Body of pancreas (tissue), 4 donors: ENCODE measurements at regions not wholly inside any gene's neighbourhood (a gene's known extent, or its start where the extent isn't known, plus 50 kb on each side); places are given as distances from the start of the nearest gene placed in this dataset.

Experiments
- POLR2A ChIP-seq, 3 donors: fragments of 450-650 bp; IDR thresholded peaks; one replicate each; pipeline ENCODE4 v1.6.1; 2016; ENCODE audit warnings: antibody characterized with exemption in 3 of 3, mild to moderate bottlenecking in 2 of 3
- TF ChIP-seq, protein P1 (sequence below), 7 experiments: fragments of 450-650 bp in 4 of 7; fragments of 200-600 bp in 3 of 7; sonication (generic) in 3 of 7; IDR thresholded peaks; one replicate each; pipeline ENCODE4 v1.5.1; 2016 to 2019; ENCODE audit warnings: antibody characterized with exemption in 7 of 7

DNA sequence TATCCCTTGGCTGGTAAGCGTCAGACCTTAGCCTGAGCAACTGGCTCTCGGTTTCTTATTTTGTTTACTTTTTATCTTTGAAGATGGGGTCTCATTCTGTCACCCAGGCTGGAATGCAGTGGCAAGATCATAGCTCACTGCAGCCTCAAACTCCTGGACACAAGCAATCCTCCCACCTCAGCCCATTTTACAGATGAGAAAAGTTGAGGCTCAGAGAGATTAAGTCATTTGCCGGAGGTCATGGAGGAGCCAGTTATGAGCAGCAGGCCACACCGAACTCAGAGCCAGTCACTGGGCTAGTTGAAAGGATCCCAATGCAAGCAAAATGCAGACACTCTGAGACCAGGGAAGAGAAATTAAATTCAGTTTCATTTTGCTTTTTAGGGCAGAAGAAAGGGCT lies 293.6 kb downstream of the SHQ1 start:
- no peak for TF ChIP-seq POLR2A (IDR thresholded peaks at IDR 0.05)
- TF ChIP-seq, protein P1, sequence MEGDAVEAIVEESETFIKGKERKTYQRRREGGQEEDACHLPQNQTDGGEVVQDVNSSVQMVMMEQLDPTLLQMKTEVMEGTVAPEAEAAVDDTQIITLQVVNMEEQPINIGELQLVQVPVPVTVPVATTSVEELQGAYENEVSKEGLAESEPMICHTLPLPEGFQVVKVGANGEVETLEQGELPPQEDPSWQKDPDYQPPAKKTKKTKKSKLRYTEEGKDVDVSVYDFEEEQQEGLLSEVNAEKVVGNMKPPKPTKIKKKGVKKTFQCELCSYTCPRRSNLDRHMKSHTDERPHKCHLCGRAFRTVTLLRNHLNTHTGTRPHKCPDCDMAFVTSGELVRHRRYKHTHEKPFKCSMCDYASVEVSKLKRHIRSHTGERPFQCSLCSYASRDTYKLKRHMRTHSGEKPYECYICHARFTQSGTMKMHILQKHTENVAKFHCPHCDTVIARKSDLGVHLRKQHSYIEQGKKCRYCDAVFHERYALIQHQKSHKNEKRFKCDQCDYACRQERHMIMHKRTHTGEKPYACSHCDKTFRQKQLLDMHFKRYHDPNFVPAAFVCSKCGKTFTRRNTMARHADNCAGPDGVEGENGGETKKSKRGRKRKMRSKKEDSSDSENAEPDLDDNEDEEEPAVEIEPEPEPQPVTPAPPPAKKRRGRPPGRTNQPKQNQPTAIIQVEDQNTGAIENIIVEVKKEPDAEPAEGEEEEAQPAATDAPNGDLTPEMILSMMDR (IDR thresholded peaks at IDR 0.05): no peak
